H9 (cell line): ENCODE measurements at regions not wholly inside any gene's neighbourhood (a gene's known extent, or its start where the extent isn't known, plus 50 kb on each side); places are given as distances from the start of the nearest gene placed in this dataset.

Source experiments
- DNase-seq: peaks from one replicate; pipeline ENCODE4 v3.0.0-alpha.2; 2017
- H2AFZ ChIP-seq: one replicate; pipeline ENCODE4 v1.6.1; 2013; ENCODE audit warnings: mild to moderate bottlenecking, low read length, control low read depth, moderate library complexity
- H2AK5ac ChIP-seq: 2 replicates; pipeline ENCODE4 v1.6.1; 2013; ENCODE audit warnings: low read length, control low read depth, mixed read lengths; ENCODE audit not compliant: insufficient read length
- H2BK120ac ChIP-seq: one replicate; pipeline ENCODE4 v1.6.1; 2013; ENCODE audit warnings: low read depth, mild to moderate bottlenecking, low read length, control low read depth, inconsistent platforms; ENCODE audit not compliant: poor library complexity, severe bottlenecking
- H2BK12ac ChIP-seq: 2 replicates; pipeline ENCODE4 v1.6.1; 2013; ENCODE audit warnings: low read length, control low read depth, mixed read lengths, low read depth; ENCODE audit not compliant: insufficient read length
- H2BK15ac ChIP-seq: 2 replicates; pipeline ENCODE4 v1.6.1; 2013; ENCODE audit warnings: low read depth, low read length, control low read depth
- H2BK20ac ChIP-seq: one replicate; pipeline ENCODE4 v1.6.1; 2013; ENCODE audit warnings: low read depth, mild to moderate bottlenecking, low read length, control low read depth, inconsistent platforms; ENCODE audit not compliant: poor library complexity, severe bottlenecking
- H2BK5ac ChIP-seq: 2 replicates; pipeline ENCODE4 v1.6.1; 2013; ENCODE audit warnings: low read length, control low read depth, mixed read lengths; ENCODE audit not compliant: insufficient read length
- H3K14ac ChIP-seq: 2 replicates; pipeline ENCODE4 v1.6.1; 2013; ENCODE audit warnings: low read length, control low read depth; ENCODE audit not compliant: insufficient read depth
- H3K18ac ChIP-seq: 2 replicates; pipeline ENCODE4 v1.6.1; 2013; ENCODE audit warnings: low read depth, mild to moderate bottlenecking, mixed read lengths, low read length, control low read depth; ENCODE audit not compliant: insufficient read length
- H3K23ac ChIP-seq: 2 replicates; pipeline ENCODE4 v1.6.1; 2013; ENCODE audit warnings: low read length, control low read depth, mixed read lengths, low read depth; ENCODE audit not compliant: insufficient read length
- H3K23me2 ChIP-seq: 2 replicates; pipeline ENCODE4 v1.6.1; 2013; ENCODE audit warnings: low read depth, mild to moderate bottlenecking, mixed read lengths, low read length, control low read depth; ENCODE audit not compliant: insufficient read length, poor library complexity, severe bottlenecking
- H3K27ac ChIP-seq: 2 replicates; pipeline ENCODE4 v1.5.1; 2013; ENCODE audit warnings: low read length, control low read depth, mixed read lengths, low read depth; ENCODE audit not compliant: insufficient read length
- H3K27me3 ChIP-seq: 2 replicates; pipeline ENCODE4 v1.6.1; 2013; ENCODE audit warnings: low read length, control low read depth, inconsistent platforms; ENCODE audit not compliant: insufficient read depth
- H3K4ac ChIP-seq: 2 replicates; pipeline ENCODE4 v1.6.1; 2013; ENCODE audit warnings: low read depth, mild to moderate bottlenecking, control low read depth, inconsistent platforms, low read length, moderate library complexity
- H3K4me1 ChIP-seq: 2 replicates; pipeline ENCODE4 v1.6.1; 2013; ENCODE audit warnings: low read length, control low read depth, inconsistent platforms; ENCODE audit not compliant: insufficient read depth
- H3K4me2 ChIP-seq: 2 replicates; pipeline ENCODE4 v1.6.1; 2013; ENCODE audit warnings: low read length, control low read depth, mixed read lengths; ENCODE audit not compliant: insufficient read length, insufficient read depth
- H3K56ac ChIP-seq: 2 replicates; pipeline ENCODE4 v1.6.1; 2013; ENCODE audit warnings: low read depth, mild to moderate bottlenecking, mixed read lengths, low read length, control low read depth; ENCODE audit not compliant: insufficient read length
- H3K79me1 ChIP-seq: 2 replicates; pipeline ENCODE4 v1.6.1; 2013; ENCODE audit warnings: low read depth, mild to moderate bottlenecking, moderate library complexity, low read length, control low read depth, inconsistent platforms; ENCODE audit not compliant: insufficient read depth, poor library complexity, severe bottlenecking
- H3K79me2 ChIP-seq: 2 replicates; pipeline ENCODE4 v1.6.1; 2013; ENCODE audit warnings: low read length, control low read depth, inconsistent platforms; ENCODE audit not compliant: insufficient read depth
- H3K9ac ChIP-seq: 2 replicates; pipeline ENCODE4 v1.6.1; 2013; ENCODE audit warnings: low read length, control low read depth, mixed read lengths; ENCODE audit not compliant: insufficient read length; ENCODE audit errors: extremely low read depth
- H3K9me3 ChIP-seq: one replicate; pipeline ENCODE4 v1.6.1; 2013; ENCODE audit warnings: low read depth, low read length, inconsistent platforms; ENCODE audit not compliant: control insufficient read depth
- H3T11ph ChIP-seq: one replicate; pipeline ENCODE4 v1.6.1; 2013; ENCODE audit warnings: mild to moderate bottlenecking, low read length, control low read depth, inconsistent platforms
- H4K20me1 ChIP-seq: one replicate; pipeline ENCODE4 v1.6.1; 2013; ENCODE audit not compliant: control insufficient read depth, insufficient read length, insufficient read depth
- H4K5ac ChIP-seq: 2 replicates; pipeline ENCODE4 v1.6.1; 2013; ENCODE audit warnings: low read depth, mild to moderate bottlenecking, mixed read lengths, low read length, control low read depth; ENCODE audit not compliant: insufficient read length
- H4K8ac ChIP-seq: replicated peaks from 2 replicates; pipeline ENCODE4 v1.6.1; 2013; ENCODE audit warnings: low read length, control low read depth, mixed read lengths, low read depth; ENCODE audit not compliant: insufficient read length
- H4K91ac ChIP-seq: 2 replicates; pipeline ENCODE4 v1.6.1; 2013; ENCODE audit warnings: low read depth, mild to moderate bottlenecking, moderate library complexity, mixed read lengths, low read length, control low read depth; ENCODE audit not compliant: insufficient read length
- H3K27ac Mint-ChIP-seq, 3 experiments: 2 replicates in 2 of 3; 3 replicates in 1 of 3; pipeline ENCODE4 v1.8.0; 2020 to 2021; ENCODE audit warnings: mixed read lengths in 3 of 3, mild to moderate bottlenecking in 1 of 3, moderate library complexity in 1 of 3
- H3K27me3 Mint-ChIP-seq: 2 replicates; pipeline ENCODE4 v1.8.0; 2021; ENCODE audit warnings: low read depth, mild to moderate bottlenecking, moderate library complexity, mixed read lengths
- H3K36me3 Mint-ChIP-seq, 3 experiments: 2 replicates in 2 of 3; 3 replicates in 1 of 3; pipeline ENCODE4 v1.8.0; 2020 to 2021; ENCODE audit warnings: low read depth in 3 of 3, mixed read lengths in 3 of 3; ENCODE audit not compliant: insufficient read depth in 1 of 3
- H3K4me1 Mint-ChIP-seq, 2 experiments: 2 replicates each; pipeline ENCODE4 v1.8.0; 2020; ENCODE audit warnings: mixed read lengths in 2 of 2
- H3K4me3 Mint-ChIP-seq, 2 experiments: 2 replicates in 1 of 2; 3 replicates in 1 of 2; pipeline ENCODE4 v1.8.0; 2020 to 2021; ENCODE audit warnings: mild to moderate bottlenecking in 2 of 2, mixed read lengths in 2 of 2, moderate library complexity in 1 of 2
- H3K9me3 Mint-ChIP-seq, 2 experiments: 2 replicates in 1 of 2; 3 replicates in 1 of 2; pipeline ENCODE4 v1.8.0; 2020; ENCODE audit warnings: mild to moderate bottlenecking in 2 of 2, mixed read lengths in 2 of 2, moderate library complexity in 1 of 2
- CTCF ChIP-seq: fragments of 200-600 bp; sonication (generic); conservative IDR thresholded peaks from 3 replicates; pipeline ENCODE4 v1.8.0; 2021; ENCODE audit warnings: antibody characterized with exemption, mild to moderate bottlenecking
- WGBS: extraction: QIAGEN DNeasy Blood & Tissue Kit; methylation state at CpG from one replicate; pipeline ENCODE4 v1.1.7; 2013; ENCODE audit warnings: missing lambda C conversion rate, low lambda C conversion rate, mixed read lengths; ENCODE audit not compliant: insufficient read length; ENCODE audit errors: extremely low coverage; 5-methylcytosine and 5-hydroxymethylcytosine counted together

- Histone ChIP-seq H4K5ac (no peak overlapping the region), H4K91ac (no peak overlapping the region), H3K27me3 (no peaks in the 10 kb centered on the region), H2AK5ac (no peak overlapping the region), H3K79me2 (no peaks in the 10 kb centered on the region), H3K4me1 (no peaks in the 10 kb centered on the region), H4K8ac (no peak overlapping the region), H3K9me3 (no peaks in the 10 kb centered on the region), H3K9ac (no peak overlapping the region), H2BK12ac (no peak overlapping the region), H2BK20ac (no peak overlapping the region), H3K4ac (no peak overlapping the region), H3K14ac (no peak overlapping the region), H2BK120ac (no peak overlapping the region), H3K27ac (no peak overlapping the region), H3K18ac (no peak overlapping the region), H4K20me1 (no peaks in the 10 kb centered on the region), H3K23ac (no peak overlapping the region), H3K4me2 (no peak overlapping the region), H3K79me1 (no peaks in the 10 kb centered on the region), H3T11ph (no peak overlapping the region), H2AFZ (no peak overlapping the region), H2BK5ac (no peak overlapping the region), H3K23me2 (no peaks in the 10 kb centered on the region), H2BK15ac (no peak overlapping the region), H3K56ac (no peak overlapping the region)
- Mint-ChIP-seq H3K4me3 (no peak overlapping the region), H3K27ac (0 out of 7 replicates have a peak overlapping the region, but pooled peaks of 1 of the 3 experiments have one; percentile 21), H3K27me3 (no peaks in the 10 kb centered on the region; the same call in 1 of the 2 replicates), H3K9me3 (no peaks in the 10 kb centered on the region), H3K36me3 (no peaks in the 10 kb centered on the region; a peak in 1 of 7 replicates), H3K4me1 (peaks cover 11 to 17% of the 10 kb centered on the region in 2 experiments)
- DNase-seq = peak; percentile 34
- no CpG with 5 or more reads among the region's 15 CpGs for WGBS
- TF ChIP-seq CTCF = no peak
Observed at GRCh38 chr7:46215987-46216567, 295.0 kb upstream of the IGFBP3 start.
